GF-D8 (cell line): ENCODE measurements at regions not wholly inside any gene's neighbourhood (a gene's known extent, or its start where the extent isn't known, plus 50 kb on each side); places are given as distances from the start of the nearest gene placed in this dataset.

ENCODE experiments used
- DNase-seq: peaks from one replicate; lab custom pipeline; 2025; lab: John Stamatoyannopoulos, UW

- no peak for DNase-seq
These were observed 223.0 kb upstream of the GATB start for GRCh38 chr4:151983854-151984253.

- DNase-seq, result no peak
These were observed 219.0 kb upstream of the GATB start for GRCh38 chr4:151979819-151980218.

- DNase-seq, result no peak
These were observed 207.8 kb upstream of the GATB start for GRCh38 chr4:151968643-151969042.

GRCh38 chr4:151967074-151967473, 206.3 kb upstream of the GATB start:
- DNase-seq, result no peak

- DNase-seq, result no peak
These were observed 201.5 kb upstream of the GATB start for GRCh38 chr4:151962138-151962823.

GRCh38 chr4:151961456-151961855, 200.6 kb upstream of the GATB start:
- no peak for DNase-seq

GRCh38 chr4:151960449-151961230, 199.8 kb upstream of the GATB start:
- DNase-seq, result no peak

- DNase-seq, result no peak
These were observed 196.3 kb upstream of the GATB start for GRCh38 chr4:151957153-151957552.

- DNase-seq, result no peak
These were observed 195.0 kb upstream of the GATB start for GRCh38 chr4:151955721-151956380.

- DNase-seq, result no peak
These were observed 193.1 kb upstream of the GATB start for GRCh38 chr4:151953795-151954372.

GRCh38 chr4:151953312-151953711, 192.5 kb upstream of the GATB start:
- DNase-seq, result no peak

- DNase-seq, result no peak
These were observed 192.0 kb upstream of the GATB start for GRCh38 chr4:151952711-151953254.

GRCh38 chr4:151952137-151952536, 191.3 kb upstream of the GATB start:
- no peak for DNase-seq

- no peak for DNase-seq
These were observed 190.9 kb upstream of the GATB start for GRCh38 chr4:151951671-151952050.

GRCh38 chr4:151950993-151951670, 190.3 kb upstream of the GATB start:
- DNase-seq, result no peak

GRCh38 chr4:151948351-151949016, 187.7 kb upstream of the GATB start:
- no peak for DNase-seq

GRCh38 chr4:151946718-151947117, 185.9 kb upstream of the GATB start:
- DNase-seq, result no peak

GRCh38 chr4:151942971-151943370, 182.2 kb upstream of the GATB start:
- no peak for DNase-seq

- peak; percentile 61 for DNase-seq
These were observed 180.3 kb upstream of the GATB start for GRCh38 chr4:151940926-151941617.

GRCh38 chr4:151940291-151940690, 179.5 kb upstream of the GATB start:
- no peak for DNase-seq

GRCh38 chr4:151939670-151940069, 178.9 kb upstream of the GATB start:
- DNase-seq, result no peak
